ENCODE measurements at regions not wholly inside any gene's neighbourhood (a gene's known extent, or its start where the extent isn't known, plus 50 kb on each side); places are given as distances from the start of the nearest gene placed in this dataset.

- no peak for DNase-seq
These were observed 60.0 kb downstream of the ING1 start for GRCh38 chr13:110773480-110773879.

- no peak for DNase-seq
These were observed 60.6 kb downstream of the ING1 start for GRCh38 chr13:110774051-110774450.

GRCh38 chr13:110774490-110774889, 61.0 kb downstream of the ING1 start:
- DNase-seq, result no peak

GRCh38 chr13:110775576-110775975, 62.1 kb downstream of the ING1 start:
- DNase-seq, result no peak

GRCh38 chr13:110777251-110777820, 63.8 kb downstream of the ING1 start:
- DNase-seq, result no peak

GRCh38 chr13:110779022-110779421, 65.5 kb downstream of the ING1 start:
- DNase-seq, result no peak

- no peak for DNase-seq
These were observed 66.9 kb downstream of the ING1 start for GRCh38 chr13:110780422-110780821.

- DNase-seq, result no peak
These were observed 68.7 kb downstream of the ING1 start for GRCh38 chr13:110782185-110782584.

GRCh38 chr13:110784704-110785103, 71.2 kb downstream of the ING1 start:
- DNase-seq, result no peak

- DNase-seq, result no peak
These were observed 75.3 kb downstream of the ING1 start for GRCh38 chr13:110788778-110789177.

- DNase-seq, result no peak
These were observed 76.4 kb downstream of the ING1 start for GRCh38 chr13:110789871-110790270.

- DNase-seq, result no peak
These were observed 76.9 kb downstream of the ING1 start for GRCh38 chr13:110790371-110790770.

- DNase-seq, result no peak
These were observed 80.7 kb downstream of the ING1 start for GRCh38 chr13:110794209-110794608.

GRCh38 chr13:110797230-110797877, 83.9 kb downstream of the ING1 start:
- no peak for DNase-seq

- DNase-seq, result no peak
These were observed 84.8 kb downstream of the ING1 start for GRCh38 chr13:110798081-110798994.

- DNase-seq, result no peak
These were observed 86.0 kb downstream of the ING1 start for GRCh38 chr13:110799246-110800236.

- no peak for DNase-seq
These were observed 87.5 kb downstream of the ING1 start for GRCh38 chr13:110801044-110801443.

GRCh38 chr13:110802260-110802659, 88.8 kb downstream of the ING1 start:
- no peak for DNase-seq

- DNase-seq, result no peak
These were observed 93.1 kb downstream of the ING1 start for GRCh38 chr13:110806636-110807035.

GRCh38 chr13:110807546-110807945, 94.0 kb downstream of the ING1 start:
- DNase-seq, result no peak

GRCh38 chr13:110808138-110808537, 94.6 kb downstream of the ING1 start:
- DNase-seq, result no peak

- no peak for DNase-seq
These were observed 96.5 kb downstream of the ING1 start for GRCh38 chr13:110809871-110810486.
